Urothelium cell line (cell line): ENCODE measurements at regions not wholly inside any gene's neighbourhood (a gene's known extent, or its start where the extent isn't known, plus 50 kb on each side); places are given as distances from the start of the nearest gene placed in this dataset.
"Not testable (repeated sequence)": the region's sequence is repeated elsewhere in the genome, so short reads cannot be mapped to it uniquely, and the experiment has no call there.

Source experiments
- DNase-seq: peaks from one replicate; pipeline ENCODE4 v3.0.0; 2011; ENCODE audit warnings: low spot score, mixed read lengths
- FAIRE-seq: peaks from 2 replicates; lab custom pipeline; 2011; peaks lifted over from hg19 to GRCh38; lab: Jason Lieb, UNC

- no peak for FAIRE-seq
- no peak for DNase-seq
These were observed 1621.6 kb downstream of the REEP3 start for GRCh38 chr10:65142641-65143435.

DNA sequence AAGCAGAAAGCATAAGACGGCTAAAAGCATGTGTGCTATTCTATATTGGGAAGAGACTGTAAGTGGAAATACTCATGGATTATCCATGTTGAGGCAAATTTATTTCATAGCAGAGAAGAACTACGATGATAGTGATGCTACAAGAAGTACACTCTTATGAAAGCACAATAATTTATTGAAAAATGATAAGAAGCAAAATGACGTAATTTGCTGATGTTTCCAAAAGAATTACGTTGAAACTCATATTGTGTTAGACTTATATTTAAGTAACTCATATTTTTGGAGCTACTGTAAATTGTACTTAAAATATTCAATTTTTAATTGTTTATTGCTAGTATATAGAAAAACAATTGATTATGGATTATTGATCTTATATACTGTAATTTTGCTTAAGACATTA is 1622.5 kb downstream of the REEP3 start:
- no peak for DNase-seq
- no peak for FAIRE-seq

GRCh38 chr10:65149878-65150277 is 1628.7 kb downstream of the REEP3 start:
- FAIRE-seq = no peak
- no peak for DNase-seq

- FAIRE-seq = no peak
- no peak for DNase-seq
These were observed 1645.1 kb downstream of the REEP3 start for GRCh38 chr10:65166272-65166671.

DNA sequence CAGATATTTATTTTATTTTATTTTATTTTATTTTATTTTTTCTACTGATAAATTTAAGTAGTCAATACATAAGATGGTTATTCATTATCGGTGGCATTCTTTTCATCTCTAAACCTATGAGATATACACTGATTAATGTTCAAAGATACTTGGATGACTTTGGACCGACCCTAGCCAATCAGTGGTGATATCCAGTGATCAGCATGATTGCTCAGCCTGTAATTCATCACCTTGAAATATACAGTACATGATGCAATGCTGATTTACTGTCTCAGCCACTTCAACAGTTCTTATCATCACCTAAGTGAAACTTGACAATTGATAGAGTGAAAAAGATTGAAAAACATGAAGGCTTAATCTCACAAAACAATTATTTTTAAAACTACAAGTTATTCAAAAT is 1651.0 kb downstream of the REEP3 start:
- FAIRE-seq = no peak
- DNase-seq = no peak

DNA sequence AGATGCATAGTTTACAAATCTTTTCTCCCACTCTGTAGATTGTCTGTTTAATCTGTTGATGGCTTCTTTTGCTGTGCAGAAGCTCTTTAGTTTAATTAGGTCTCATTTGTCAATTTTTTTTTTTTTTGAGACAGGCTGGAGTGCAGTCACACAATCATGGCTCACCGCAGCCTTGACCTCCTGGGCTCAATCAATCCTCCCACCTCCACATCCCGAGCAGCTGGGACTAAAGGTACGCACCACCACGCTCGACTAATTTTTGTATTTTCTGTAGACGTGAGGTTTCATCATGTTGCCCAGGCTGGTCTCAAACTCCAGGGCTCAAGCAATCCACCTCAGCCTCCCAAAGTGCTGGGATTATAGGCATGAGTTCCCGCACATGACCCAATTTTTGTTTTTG is 1655.8 kb downstream of the REEP3 start:
- DNase-seq = no peak
- FAIRE-seq = no peak

DNA sequence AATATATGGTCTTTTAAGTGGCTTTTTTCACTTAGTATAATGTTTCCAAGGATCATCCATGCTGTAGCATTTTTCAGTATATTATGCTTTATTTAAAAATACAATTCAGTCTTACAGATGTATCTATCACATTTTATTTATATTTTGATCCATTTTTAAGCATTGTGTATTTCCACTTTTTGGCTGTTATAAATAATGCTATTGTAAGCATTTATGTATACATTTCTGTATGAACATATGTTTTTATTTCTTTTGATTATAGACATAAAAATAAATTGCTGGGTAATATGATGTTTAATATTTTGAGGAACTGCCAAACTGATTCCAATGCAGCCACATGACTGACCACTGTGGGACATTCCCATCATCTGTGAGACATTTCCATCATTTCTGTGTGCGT is 1662.0 kb downstream of the REEP3 start:
- DNase-seq = no peak
- FAIRE-seq = no peak

DNA sequence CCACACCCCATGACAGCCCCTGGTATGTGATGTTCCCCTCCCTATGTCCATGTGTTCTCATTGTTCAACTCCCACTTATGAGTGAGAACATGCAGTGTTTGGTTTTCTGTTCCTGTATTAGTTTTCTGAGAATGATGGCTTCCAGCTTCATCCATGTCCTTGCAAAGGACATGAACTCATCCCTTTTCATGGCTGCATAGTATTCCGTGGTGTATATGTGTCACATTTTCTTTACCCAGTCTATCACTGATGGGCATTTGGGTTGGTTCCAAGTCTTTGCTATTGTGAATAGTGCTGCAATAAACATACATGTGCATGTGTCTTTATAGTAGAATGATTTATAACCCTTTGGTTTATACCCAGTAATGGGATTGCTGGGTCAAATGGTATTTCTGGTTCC is 1665.5 kb downstream of the REEP3 start:
- DNase-seq, FAIRE-seq: not testable (repeated sequence)

GRCh38 chr10:65194126-65194525 is 1672.9 kb downstream of the REEP3 start:
- peak; percentile 74 for DNase-seq
- peak; percentile 95 for FAIRE-seq

GRCh38 chr10:65194555-65194954 is 1673.4 kb downstream of the REEP3 start:
- DNase-seq = peak; percentile 18
- no peak for FAIRE-seq

- DNase-seq = no peak
- FAIRE-seq = no peak
These were observed 1674.9 kb downstream of the REEP3 start for GRCh38 chr10:65196111-65196510.

DNA sequence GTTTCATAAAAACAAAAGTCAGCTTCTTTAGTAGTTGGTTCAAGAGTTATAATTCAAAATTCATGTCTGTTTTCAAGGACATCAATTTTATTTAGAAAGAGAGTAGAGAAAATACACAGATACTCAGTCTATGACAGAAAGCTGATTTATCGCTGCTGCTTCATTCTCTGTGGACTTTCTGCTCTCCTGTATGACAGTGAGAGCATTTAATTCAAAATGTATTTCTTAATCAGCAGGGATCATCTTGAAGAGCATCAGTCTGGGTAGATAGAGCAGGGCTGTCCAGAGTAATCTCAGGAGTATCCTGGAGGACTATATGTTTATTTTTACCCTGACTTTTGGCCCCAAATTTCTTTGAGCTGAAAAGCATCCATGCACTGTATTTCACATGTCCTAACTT is 1676.7 kb downstream of the REEP3 start:
- FAIRE-seq (no peak), DNase-seq (no peak)

DNA sequence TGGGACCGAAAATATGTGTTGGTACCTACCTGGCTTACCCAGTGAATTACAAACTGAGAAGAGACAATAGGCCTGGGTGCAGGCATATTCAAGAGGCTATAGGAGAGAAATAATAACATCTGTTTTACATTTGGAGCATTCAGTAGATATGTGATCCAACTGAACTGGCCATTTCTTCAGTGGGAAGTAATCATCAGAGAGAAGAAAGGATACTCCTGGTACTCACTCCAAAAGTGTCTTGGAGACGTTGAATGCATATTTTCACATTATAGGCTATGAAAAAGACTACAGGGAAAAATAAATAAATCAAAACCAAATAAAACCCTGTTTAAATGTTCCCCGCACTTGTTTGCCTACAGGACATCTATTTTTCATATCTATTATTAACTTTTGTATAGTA is 1680.3 kb downstream of the REEP3 start:
- FAIRE-seq (no peak), DNase-seq (no peak)

DNA sequence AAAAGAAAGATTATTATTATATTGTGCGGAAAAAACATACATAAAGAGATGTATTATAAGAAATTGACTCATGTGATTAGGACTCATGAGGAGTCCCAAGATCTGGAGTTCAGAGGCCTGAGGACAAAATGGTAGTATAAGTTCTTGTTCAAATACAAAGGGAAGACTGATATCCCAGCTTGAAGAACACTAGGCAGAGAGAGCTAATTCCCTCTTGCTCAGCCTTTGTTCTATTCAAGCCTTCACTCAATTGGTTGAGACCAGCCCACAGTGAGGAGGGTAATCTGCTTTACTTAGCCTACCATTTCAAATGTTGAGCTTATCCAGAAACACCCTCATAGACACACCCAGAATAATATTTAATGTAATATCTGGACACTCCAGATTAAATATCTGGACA is 1683.8 kb downstream of the REEP3 start:
- no peak for FAIRE-seq
- no peak for DNase-seq

GRCh38 chr10:65213170-65213569 is 1692.0 kb downstream of the REEP3 start:
- DNase-seq (no peak), FAIRE-seq (no peak)

GRCh38 chr10:65219444-65219843 is 1698.2 kb downstream of the REEP3 start:
- no peak for DNase-seq
- no peak for FAIRE-seq

DNA sequence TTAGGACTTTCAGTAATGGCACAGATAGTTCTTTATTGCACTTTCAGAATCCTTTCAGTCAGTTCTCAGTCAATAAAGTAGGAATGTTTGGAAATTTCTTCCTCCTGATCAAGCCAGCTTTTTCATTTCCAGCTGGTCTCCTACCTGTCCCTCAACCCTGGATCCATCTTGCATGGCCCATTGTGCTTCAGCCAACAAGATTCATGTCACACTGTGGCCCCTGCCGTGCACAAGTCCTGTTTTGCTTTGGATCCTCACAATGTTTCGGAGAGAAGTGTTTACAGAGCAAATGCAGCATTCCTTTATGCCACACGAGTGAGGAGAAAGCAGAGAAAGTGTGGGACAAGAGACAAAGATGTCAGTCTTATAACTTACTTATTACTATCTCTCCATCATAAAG is 1694.7 kb upstream of the LRRTM3 start:
- FAIRE-seq (no peak), DNase-seq (no peak)

DNA sequence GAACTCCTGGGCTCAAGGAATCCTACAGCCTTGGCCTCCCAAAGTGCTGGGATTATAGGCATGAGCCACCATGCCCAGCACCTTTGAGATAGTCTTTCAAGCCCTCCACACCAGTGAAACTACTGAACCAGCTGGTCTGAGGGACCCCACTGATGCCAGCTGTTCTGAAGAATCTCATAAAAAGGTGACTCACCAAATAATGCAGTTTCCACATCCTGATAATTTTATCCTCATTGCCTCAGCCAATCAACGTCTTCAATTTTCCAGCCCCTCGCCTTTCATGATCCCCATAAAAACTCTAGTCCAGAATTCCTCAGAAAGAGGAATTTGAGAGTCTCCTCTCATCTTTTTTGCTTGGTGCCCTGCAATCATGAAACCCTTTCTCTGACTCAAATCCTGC is 1691.6 kb upstream of the LRRTM3 start:
- FAIRE-seq (no peak), DNase-seq (peak; percentile 33)

DNA sequence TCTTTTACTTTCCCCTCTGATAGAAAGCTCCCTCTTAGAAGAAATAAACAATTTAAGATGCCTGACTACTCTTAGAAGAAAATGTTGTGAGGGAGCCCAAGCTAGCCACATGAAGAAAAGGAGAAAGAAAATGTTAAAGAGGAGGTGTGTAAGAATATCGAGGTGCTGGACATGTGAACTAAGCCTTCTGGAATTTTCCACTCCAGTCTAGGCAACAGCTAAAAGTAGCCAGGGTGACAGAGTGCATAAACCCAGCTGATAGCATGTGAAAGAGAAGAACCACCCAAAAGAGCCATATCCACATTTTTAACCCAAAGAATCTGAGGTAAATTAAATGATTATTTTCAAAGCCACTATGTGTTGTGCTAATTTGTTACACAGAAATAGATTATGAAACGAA is 1690.6 kb upstream of the LRRTM3 start:
- no peak for DNase-seq
- FAIRE-seq = no peak

GRCh38 chr10:65235846-65236245 is 1690.0 kb upstream of the LRRTM3 start:
- FAIRE-seq (no peak), DNase-seq (no peak)

DNA sequence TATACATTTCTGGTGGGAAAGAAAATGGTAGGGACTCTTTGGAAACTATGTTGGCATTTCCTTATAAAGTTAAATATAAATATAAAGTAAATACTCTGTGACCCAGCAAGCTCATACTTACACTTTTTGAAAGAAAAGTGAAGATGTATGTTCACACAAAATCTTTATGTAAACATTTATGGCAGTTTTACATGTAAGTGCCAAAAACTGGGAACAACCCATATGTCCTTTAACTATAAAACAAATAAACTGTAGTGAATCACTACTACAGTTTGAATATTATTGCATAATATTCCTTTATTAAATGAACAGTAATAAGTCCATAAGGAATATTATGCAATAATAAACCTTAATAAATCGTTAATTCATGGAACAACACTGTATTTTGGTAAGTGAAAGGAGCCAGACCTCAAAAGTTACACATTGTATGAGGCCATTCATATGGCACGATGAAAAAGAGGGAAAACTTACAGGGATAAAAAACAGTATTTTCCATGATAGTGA is 1660.3 kb upstream of the LRRTM3 start:
- DNase-seq = no peak
- FAIRE-seq = no peak

GRCh38 chr10:65269551-65269950 is 1656.3 kb upstream of the LRRTM3 start:
- FAIRE-seq, DNase-seq: not testable (repeated sequence)

GRCh38 chr10:65270969-65271368 is 1654.9 kb upstream of the LRRTM3 start:
- FAIRE-seq = peak; percentile 83
- DNase-seq = no peak
